ENCODE measurements at regions not wholly inside any gene's neighbourhood (a gene's known extent, or its start where the extent isn't known, plus 50 kb on each side); places are given as distances from the start of the nearest gene placed in this dataset.
A peak's percentile ranks its signal among the peaks of the same experiment; 100 is the strongest.
"Not testable (repeated sequence)": the region's sequence is repeated elsewhere in the genome, so short reads cannot be mapped to it uniquely, and the experiment has no call there.

- peak; percentile 70 for DNase-seq (ENCODE audit: low read depth)
- peak overlapping the region; percentile 0 for H3K4me3 ChIP-seq (ENCODE audit: low read depth, low read length)
- TF ChIP-seq CTCF (IDR thresholded peaks at IDR 0.05; ENCODE audit: low read depth, low read length) (peak; percentile 26), MYC (IDR thresholded peaks at IDR 0.05; ENCODE audit: low read depth, low read length) (no peak)
These were observed 85.4 kb upstream of the PRSS16 start for GRCh38 chr6:27161946-27162603.

GRCh38 chr6:27163834-27164233 lies 83.7 kb upstream of the PRSS16 start:
- peak; percentile 29 for DNase-seq (ENCODE audit: low read depth)
- no peak for TF ChIP-seq POLR2A (IDR thresholded peaks at IDR 0.05; ENCODE audit: extremely low read depth, insufficient read length)
- TF ChIP-seq CTCF (IDR thresholded peaks at IDR 0.05; ENCODE audit: low read depth, low read length) = no peak
- no peak for TF ChIP-seq MAX (IDR thresholded peaks at IDR 0.05; ENCODE audit: low read depth, low read length)
- TF ChIP-seq MYC (IDR thresholded peaks at IDR 0.05; ENCODE audit: low read depth, low read length) = no peak
- no peak overlapping the region for H3K4me3 ChIP-seq (ENCODE audit: low read depth, low read length)

- DNase-seq (ENCODE audit: low read depth) = no peak
- no peak for TF ChIP-seq CTCF (IDR thresholded peaks at IDR 0.05; ENCODE audit: low read depth, low read length)
- TF ChIP-seq MAX (IDR thresholded peaks at IDR 0.05; ENCODE audit: low read depth, low read length) = no peak
- TF ChIP-seq MYC (IDR thresholded peaks at IDR 0.05; ENCODE audit: low read depth, low read length) = no peak
- no peak for TF ChIP-seq POLR2A (IDR thresholded peaks at IDR 0.05; ENCODE audit: extremely low read depth, insufficient read length)
These were observed 79.4 kb upstream of the PRSS16 start for GRCh38 chr6:27168108-27168507.

GRCh38 chr6:27168586-27169443 lies 78.7 kb upstream of the PRSS16 start:
- TF ChIP-seq MAX (IDR thresholded peaks at IDR 0.05; ENCODE audit: low read depth, low read length) = no peak
- no peak for TF ChIP-seq CTCF (IDR thresholded peaks at IDR 0.05; ENCODE audit: low read depth, low read length)
- TF ChIP-seq MYC (IDR thresholded peaks at IDR 0.05; ENCODE audit: low read depth, low read length) = no peak
- TF ChIP-seq POLR2A (IDR thresholded peaks at IDR 0.05; ENCODE audit: extremely low read depth, insufficient read length) = no peak
- DNase-seq (ENCODE audit: low read depth) = no peak
- H3K4me3 ChIP-seq (ENCODE audit: low read depth, low read length) = no peak overlapping the region

More at GRCh38 chr6:27168108-27168507, 79.4 kb upstream of the PRSS16 start:
- H3K4me3 ChIP-seq (ENCODE audit: low read depth, low read length) = no peak overlapping the region

- H3K4me3 ChIP-seq (ENCODE audit: low read depth, low read length); DNase-seq (ENCODE audit: low read depth): not testable (repeated sequence)
These were observed 74.8 kb upstream of the PRSS16 start for GRCh38 chr6:27172524-27173231.

GRCh38 chr6:27173232-27173601 lies 74.3 kb upstream of the PRSS16 start:
- H3K4me3 ChIP-seq (ENCODE audit: low read depth, low read length); DNase-seq (ENCODE audit: low read depth): not testable (repeated sequence)

Data from NB4 (cell line).